HS-27A (cell line): ENCODE measurements at regions not wholly inside any gene's neighbourhood (a gene's known extent, or its start where the extent isn't known, plus 50 kb on each side); places are given as distances from the start of the nearest gene placed in this dataset.

Source experiments
- DNase-seq: peaks from one replicate; pipeline ENCODE4 v3.0.0-alpha.2; 2012; ENCODE audit warnings: low read depth, missing footprints

DNA sequence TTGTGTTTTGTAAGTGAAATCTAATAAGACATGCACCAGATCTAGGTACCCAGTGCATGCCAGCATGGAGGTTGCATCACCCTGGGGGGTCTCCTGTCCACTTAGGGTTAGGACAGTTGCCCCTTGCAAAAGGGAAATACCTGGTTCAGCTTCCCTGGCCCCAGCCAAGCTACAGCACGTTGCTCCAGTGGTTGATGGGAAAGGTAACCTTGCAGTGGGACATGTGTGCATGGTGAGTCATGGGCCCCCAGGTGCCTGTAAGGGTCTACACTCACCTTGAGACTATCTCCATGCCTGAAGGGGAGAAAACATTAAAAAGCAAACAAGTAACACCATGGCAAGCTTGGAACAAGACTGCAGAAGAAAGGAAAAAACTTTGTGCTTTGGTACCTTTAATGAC lies 143.9 kb downstream of the LSM5 start:
- no peak for DNase-seq

DNA sequence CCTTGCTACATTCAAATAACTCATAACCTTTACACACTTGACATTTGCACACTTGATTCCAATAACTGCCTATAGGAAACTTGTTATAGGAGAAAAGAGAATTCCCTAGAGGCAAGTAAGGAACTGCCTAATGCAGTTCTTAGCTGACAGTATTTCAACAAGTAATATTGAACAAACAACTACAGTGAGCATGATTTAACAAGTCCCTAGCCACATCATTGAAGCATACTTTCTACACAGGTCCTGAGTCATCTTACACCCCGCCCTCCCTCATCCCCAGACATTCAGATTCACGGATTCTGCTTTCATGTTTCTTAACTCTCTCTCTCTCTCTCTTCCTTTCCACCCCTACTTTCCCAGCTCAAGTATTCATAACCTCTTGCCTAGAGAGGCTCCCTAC lies 153.5 kb downstream of the LSM5 start:
- DNase-seq: no peak

DNA sequence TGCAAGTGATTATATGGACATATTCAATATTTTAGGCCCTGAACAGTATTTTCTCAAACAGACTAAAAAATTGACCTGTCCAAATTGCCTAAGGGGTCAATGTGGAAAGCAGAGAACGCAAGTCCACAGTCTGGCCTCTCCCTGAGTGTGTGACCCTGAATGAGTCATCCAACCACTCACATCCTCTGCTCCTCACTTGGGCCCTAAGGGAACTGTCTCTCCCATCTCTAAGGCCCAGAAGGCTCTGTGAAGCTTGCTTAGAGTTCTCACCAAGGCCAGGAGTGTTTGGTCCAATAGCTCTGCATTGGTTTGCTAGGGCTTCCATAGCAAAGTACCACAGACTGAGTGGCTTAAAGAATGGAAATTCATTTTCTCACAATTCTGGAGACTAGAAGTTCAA lies 155.1 kb downstream of the LSM5 start:
- no peak for DNase-seq

DNA sequence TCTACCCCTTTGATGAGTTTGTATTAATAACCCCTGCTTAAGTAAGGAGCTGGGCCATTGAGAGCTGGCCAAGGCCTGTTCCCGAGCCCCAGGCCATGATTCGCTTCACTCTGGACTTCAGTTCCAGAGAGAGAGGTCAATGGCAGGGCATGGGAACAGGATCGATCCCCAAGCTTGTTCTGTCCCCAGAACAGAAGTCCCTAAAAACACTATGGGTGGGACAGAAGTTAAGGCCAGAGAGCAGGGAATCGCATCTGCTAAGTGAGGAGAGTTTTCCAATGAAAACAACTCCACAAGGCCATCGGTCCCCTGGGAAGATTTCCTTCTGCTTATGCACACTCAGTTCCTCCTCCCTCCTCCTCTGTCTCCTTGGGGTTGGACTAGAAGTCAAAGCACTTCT lies 159.6 kb downstream of the LSM5 start:
- no peak for DNase-seq

DNA sequence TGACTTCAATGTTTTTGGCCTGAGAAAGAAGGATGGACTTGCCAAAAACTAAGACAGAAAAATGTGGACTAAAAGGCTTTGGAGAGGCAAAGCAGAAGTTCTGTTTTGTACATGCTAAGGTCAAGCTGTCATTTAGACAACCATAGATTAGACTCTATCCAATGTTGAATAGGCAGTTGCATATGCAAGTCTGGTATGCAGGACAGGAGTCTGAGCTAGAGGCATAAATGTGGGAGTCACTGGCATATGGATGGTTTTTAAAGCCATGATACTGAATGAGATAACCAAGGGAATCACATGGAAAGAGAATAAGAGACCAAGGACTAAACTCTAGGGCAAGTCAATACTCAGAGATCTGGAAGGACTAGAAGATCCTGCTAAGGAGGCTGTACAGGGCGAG lies 164.1 kb downstream of the LSM5 start:
- no peak for DNase-seq

DNA sequence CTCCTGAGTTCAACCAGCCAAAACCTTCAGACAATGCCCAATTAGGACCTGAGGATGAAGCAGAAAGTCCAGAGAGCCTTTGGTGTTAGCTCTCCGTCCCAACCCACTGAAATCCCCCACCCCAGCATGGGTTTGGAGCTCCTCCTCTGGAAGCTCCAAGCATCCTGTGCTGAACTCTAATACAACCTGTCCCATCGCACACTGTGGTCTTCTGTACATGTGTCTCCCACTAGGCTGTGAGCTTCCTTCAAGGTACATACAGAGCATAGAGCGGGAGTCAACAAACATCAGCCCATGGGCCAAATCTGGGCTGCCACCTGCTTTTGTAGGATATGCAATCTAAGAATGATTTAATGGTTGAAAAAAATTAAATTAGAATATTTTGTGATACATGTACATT lies 166.5 kb downstream of the LSM5 start:
- no peak for DNase-seq

DNA sequence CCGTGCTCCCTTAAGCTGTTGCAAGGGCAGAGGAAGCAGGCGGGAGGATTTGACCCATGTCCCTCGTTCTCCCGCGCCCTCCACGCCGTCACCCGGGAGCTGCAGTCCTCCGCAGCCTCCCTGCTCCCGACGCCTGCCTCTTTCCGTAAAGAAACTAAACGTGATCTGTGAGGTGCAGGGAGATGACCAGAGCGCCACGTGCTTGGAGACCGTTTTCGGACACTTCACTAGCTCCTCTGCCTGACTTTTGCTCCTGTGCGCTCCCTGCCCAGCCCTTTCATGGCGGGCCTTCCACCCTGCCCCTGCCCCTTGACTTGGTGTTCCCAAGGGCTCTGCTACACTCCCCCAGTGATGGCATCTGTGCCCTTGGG lies 171.2 kb downstream of the LSM5 start:
- DNase-seq: no peak

DNA sequence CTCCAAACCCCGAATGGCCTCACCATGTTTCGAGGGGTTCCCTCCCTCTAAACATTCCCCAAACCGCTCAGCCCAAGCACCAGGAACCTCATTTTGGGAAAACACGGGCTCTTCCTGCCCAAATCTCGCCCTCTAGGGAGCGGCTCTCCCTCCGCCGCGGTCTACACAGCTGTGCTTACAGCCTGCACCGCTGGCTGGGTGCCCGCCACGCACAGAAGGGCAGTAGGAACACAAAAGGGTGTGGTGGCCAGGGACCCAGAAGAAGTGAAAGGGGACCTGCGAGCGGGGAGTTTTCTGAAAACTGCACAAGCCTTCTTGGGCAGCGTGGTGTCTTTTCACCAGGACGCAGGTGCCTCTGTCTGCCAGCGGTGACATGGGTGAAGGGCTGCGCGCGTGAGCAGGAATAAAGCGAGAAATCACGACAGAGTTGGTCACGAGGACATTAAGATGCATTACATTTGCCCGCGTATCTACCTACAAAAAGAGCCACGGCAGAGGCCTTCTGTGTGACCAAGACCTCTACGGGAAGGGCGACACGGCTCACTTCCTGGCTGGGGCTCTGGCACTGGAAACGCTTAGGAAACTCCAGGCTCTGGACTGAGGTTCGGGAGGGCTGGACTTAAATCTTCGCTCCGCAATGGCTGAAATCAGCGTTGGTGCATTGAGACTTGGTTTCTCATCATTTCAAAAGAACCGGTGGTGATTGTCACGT lies 171.7 kb downstream of the LSM5 start:
- no peak for DNase-seq

DNA sequence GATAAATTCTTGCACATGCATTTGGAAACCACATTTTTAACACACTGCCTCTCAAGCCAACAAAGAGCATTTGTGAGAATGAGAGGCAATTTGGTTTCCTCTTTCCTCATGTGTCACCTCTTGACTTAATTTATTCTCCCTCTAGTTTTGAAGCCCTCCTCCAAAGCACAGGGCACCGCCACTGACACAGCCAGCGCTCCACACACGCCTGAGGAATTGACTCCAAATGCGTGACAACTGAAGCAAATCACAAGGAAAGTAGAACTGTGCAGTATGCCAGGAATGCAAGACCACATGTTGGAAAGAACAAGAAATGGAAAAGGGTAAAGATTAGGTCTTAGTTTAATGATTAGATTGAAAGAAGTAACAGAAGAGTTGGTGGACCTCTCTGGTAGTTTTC lies 173.3 kb downstream of the LSM5 start:
- no peak for DNase-seq

DNA sequence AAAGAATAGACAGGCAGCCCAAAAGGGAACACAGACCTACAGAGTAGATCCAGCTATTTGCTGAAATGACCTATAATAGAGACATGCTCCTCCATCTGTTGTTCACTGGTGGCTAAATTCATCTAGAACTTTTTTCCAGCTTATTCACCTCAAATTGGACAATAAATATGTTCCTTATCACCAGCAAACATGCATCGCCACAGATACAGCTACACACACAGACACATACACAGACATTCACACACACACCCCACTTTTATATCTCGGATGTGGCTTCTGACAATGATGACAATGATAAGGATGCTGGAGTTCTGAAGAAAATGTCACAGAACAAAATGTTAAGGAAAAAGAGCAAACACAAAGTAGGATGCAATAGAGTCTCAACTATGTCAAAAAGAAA lies 175.4 kb downstream of the LSM5 start:
- no peak for DNase-seq

DNA sequence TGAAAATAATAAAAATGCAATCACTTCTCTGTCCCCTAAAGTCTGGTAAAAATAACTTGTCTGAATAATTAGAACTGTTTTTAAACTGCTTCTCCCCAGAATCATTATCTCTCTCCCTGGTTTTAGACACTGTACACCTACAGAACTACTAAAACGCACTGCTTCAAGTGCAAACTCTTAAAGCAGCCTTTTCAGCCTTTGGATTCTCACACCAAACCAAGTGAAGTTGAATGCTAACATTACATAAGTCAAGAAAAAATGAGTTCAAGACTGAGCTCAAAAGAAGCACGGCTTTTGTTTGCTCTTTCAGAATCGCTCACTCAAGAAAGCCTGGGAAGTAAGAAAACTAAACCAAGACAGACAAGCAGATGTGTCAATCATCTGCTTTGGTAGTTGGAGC lies 188.8 kb downstream of the LSM5 start:
- DNase-seq: no peak

DNA sequence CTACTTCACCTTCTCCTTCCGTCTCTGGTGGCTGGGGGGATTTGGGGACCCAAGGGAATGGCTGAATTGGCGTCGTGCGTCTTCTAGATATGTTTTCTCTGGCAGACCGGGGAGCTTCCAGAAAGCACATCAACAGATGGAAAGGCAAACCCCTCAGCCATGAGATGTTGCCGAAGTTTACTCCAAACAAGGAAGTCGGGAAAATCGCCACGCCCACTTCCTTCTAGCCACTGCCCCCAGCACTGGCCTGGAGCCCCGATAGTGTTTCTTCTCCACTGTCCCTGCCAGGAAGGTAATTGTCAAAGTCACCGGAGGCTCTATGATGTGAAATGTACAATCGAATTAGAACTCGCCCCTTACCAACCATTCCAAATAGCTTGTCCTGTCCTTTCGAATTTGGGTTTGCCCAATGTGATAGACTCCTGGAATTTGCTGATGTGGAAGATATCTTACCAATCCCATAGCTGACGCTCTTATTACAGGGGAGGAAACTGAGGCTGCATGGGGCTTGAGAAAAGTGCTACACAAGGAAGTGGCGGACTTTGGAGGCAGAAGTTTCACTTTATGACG lies 191.0 kb downstream of the LSM5 start:
- no peak for DNase-seq

DNA sequence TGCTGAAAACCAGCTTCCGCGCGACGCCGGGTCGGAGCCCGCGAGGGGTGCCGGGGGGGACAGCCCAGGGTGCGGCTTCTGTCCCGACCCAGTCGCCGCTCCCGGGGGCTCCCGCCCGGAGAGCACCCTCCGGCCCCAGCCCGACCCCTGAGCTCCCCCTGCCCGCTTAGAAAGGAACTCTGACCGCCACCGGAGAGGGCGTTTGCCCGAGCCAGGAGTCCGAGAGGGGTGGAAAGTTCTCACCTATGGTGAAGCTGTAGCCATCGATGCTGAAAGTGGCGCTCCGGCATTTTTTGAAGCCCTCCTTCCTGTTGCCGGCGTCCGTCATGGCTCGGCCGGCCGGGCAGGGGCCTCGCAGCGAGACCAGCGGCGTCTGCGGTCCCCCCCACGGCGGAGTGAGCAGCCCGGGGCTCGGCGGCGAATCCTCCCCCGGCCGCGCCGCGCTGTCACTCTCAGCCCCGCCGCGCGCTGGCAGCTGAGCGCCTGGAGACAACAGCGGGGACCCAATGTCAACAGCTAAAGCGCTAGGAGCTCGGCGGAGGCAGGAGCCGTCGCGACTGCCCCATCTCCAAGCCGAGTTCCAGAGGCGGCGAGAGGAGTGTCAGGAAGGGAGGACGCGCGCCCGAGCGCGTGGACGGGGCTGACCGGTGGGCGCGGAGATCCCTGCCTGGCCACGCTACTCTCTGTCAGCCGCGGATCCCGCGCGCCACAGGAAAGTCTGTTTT lies 191.6 kb downstream of the LSM5 start:
- no peak for DNase-seq

DNA sequence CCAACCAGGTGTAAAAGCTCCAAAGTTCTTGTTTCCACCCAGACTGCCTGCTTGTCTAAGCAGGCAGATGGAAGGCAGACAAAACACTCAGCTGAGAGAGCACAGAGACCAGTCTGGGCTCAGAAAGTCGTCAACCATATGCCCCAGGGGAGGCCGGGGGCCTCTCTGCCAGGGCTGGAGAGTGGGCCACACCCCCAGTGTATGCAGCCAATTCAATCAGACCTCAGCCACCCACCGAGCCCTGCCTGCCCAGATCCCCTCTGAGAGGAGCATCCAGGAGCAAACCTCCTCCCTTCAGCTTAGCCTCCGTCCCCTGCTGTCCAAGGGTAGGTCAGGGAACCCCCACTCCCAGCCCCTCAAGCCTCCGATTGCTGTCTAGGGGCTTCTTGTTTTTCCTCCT lies 196.3 kb downstream of the LSM5 start:
- DNase-seq: no peak

DNA sequence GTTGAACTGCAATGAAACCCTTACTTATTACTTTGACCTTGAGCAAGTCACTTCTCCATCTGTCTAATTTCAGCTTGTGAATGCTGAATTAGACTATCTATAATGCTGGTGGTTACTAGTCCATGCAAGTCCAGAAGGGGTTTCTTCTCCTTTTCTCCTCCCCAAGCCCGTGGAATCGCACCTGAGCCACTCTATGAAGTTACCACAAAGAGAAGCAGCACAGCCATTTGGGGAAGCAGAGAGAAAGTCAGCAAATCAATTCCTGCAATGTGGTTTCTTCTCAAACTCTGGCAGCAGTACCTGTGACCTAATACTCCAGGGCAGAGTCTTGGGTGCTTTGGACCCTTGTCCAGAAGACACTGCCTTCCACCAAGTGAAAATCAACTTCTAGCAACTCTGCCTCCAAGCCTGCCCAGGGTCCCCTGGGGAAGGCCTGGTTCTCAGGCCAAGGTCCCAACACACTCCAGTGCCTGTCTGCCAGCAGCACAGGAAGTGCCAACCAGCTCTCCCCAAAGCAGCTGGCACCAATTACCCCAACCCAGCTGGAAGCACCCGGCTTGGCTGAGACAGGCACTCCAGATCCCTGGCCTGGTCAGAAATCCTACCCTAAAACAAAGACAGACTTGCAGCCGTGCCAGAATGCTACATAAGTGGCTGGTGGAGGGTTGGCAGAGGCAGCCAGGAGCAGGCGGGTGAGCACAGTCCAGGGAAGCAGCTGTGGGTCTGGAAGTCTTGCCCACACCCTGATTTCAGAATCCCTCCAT lies 200.3 kb downstream of the LSM5 start:
- no peak for DNase-seq

DNA sequence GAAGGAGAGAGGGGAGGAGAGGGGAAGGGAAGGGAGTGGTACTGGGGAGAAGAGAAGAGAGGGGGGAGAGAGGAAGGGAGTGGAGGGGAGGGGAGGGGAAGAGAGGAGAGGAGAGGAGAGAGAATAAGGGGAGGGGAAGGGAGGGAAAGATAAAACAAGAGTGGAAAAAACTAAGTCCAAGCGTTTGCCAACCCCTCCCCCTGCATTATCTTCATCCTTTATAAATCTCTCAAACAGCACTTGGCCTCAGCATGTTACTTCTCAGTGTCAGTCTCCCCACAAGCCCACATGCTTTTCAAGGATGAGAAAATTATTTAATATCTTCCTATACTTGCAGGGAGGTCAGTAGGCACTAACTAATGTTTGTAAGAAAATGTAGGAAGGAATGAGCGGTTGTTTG lies 204.5 kb downstream of the LSM5 start:
- no peak for DNase-seq

DNA sequence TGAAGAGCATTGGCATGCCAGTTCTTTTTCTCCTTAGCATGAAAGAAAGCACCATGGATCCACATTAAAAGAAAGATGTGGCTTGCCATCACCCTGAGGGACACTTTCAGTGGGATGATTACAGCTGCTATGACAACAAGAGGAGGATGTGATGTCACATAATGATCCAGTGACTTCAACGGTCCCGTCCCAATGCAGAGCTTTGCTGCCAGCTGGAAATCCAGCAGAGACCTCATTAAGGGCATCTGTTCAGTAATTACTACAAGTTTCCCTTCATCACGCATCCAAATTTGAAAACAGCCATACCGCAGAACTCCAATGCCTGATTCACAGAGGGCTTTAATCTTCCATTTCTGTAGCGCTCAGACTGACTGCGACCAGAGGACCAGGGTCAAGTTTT lies 206.6 kb downstream of the LSM5 start:
- no peak for DNase-seq

DNA sequence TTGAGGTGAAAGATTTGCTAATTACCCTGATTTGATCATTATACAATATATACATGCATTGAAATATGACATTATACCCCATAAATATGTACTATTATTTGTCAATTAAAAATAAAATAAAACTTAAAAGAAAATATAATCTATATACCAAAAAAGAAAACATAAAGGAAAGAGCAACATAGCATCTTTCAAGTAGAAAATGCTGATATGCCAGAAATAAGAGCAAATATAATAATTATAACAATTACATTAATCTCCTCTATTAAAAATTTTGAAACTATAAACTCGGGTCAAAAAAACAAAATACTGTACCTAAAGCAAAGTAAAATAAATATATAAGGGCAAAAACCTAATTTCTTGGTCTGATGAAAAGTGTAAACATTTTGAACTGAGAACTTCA lies 209.3 kb upstream of the PDE1C start:
- DNase-seq: no peak

DNA sequence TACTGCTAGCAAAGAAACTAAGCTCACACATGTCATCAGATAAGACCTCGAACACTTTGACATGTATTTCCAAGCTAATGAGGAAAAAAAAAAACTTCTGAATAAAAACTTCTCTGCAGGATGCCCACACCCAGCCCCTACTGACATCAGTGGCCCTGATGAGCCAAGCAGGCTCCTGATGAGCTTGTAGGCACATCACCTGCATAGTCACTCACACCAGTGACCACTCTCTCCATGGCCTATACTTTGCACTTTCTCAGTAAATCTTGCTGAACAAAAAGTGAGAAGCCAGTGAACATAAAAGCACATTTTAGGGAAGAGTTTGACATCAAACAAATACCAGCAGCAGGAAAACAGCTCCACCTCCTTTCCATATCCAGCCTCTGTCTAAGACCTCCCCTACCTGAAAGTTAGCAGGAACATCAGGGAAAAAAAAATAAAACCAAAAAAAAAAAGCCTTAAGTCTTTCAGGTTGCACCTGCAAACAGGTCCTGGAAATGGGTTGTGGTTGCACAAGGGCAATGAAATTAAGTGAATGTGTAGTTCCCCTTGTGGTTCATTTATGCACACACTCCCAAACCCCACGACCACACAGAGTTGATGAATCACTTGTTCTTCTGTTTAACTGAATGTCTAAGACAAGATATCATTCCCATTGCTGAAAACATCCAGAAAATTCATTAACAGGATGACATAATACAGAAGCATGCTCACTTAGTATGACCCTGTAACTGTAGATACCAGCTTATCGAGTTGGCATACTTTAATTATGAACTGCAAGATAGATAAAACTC lies 205.2 kb upstream of the PDE1C start:
- no peak for DNase-seq

DNA sequence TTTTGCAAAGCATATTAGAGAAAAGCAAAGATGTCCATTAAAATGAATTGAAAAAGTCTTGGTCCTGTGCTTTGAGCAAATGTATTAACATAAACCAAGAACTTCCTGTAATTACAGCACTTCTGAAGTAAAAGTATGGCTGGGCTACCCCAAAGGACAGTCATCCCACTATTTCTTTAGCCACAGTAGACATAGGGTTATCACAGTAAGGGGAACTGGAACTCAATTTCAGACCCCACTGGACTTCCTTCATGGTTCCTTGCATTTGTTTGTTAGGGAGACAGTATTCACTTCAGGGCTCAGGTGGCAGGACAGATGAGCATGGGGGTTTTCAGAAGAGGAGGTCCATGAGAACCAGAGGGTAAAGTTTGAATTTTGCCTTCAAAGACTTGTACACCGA lies 203.1 kb upstream of the PDE1C start:
- no peak for DNase-seq

DNA sequence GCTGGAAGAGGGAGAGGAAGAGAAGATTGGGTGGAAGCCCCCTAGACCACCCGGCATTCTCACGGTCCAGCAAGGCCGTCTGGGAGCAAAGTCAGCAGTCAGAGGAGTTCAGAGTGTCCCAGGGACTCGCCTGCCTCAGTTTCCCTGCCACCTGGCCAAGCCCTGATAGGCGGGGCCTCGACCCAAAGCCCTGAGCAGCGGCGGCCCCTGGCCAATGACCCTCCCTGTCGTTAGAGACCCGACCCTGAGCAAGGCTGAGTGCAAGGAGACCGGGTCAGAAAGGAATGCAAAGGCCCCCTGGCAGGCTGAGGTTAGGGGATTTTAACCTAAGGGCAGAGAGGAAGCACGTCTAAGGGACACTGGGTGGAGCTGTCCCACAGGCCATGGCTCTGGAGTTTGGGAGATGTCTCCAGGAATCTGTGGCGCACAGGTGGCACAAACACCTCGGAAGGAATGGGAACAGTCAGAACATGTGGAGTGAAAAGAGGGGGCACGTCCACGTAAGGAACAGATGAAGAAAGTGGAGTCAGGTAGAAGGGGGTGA lies 196.8 kb upstream of the PDE1C start:
- no peak for DNase-seq
